Endothelial cell of umbilical vein (primary cell): ENCODE measurements at regions not wholly inside any gene's neighbourhood (a gene's known extent, or its start where the extent isn't known, plus 50 kb on each side); places are given as distances from the start of the nearest gene placed in this dataset.

Experiments
- BruUV-seq: library from RNA; stranded (reverse); fragments of 400-500 nt; replicated peaks from 2 replicates; lab custom pipeline; 2021; lab: Mats Ljungman, UMichigan
- CTCF ChIA-PET: fragments of 300-600, 350-600 bp; sonication (Branson Sonifier 250); formaldehyde crosslinking; loops from one replicate; lab custom pipeline; 2021; ENCODE audit warnings: antibody characterized with exemption, inconsistent platforms; lab: Charles Lee
- POLR2A ChIA-PET: fragments of 300-600, 350-600 bp; sonication (Branson Sonifier 250); formaldehyde crosslinking; loops from one replicate; lab custom pipeline; 2021; ENCODE audit warnings: antibody characterized with exemption, inconsistent platforms; lab: Charles Lee
- DNase-seq: peaks from one replicate; pipeline ENCODE4 v3.0.0-alpha.2; 2011; ENCODE audit warnings: low read depth, low spot score
- FAIRE-seq: peaks from 2 replicates; lab custom pipeline; 2011; peaks lifted over from hg19 to GRCh38; lab: Jason Lieb, UNC
- H2AFZ ChIP-seq: 2 replicates; pipeline ENCODE4 v1.6.0; 2012; ENCODE audit warnings: low read depth, low read length, control low read depth, inconsistent platforms
- H3K27ac ChIP-seq: 2 replicates; pipeline ENCODE4 v1.5.1; 2011; ENCODE audit warnings: low read depth, mild to moderate bottlenecking, control low read depth, low read length, moderate library complexity; ENCODE audit not compliant: insufficient read depth
- H3K27me3 ChIP-seq, 2 experiments: 2 replicates each; pipeline versions ENCODE4 v1.6.0 to v1.6.1; 2011; ENCODE audit warnings: low read length in 2 of 2, mixed read lengths in 1 of 2; ENCODE audit not compliant: control insufficient read depth in 2 of 2, insufficient read depth in 2 of 2
- H3K36me3 ChIP-seq, 2 experiments: 2 replicates in 1 of 2; 3 replicates in 1 of 2; pipeline ENCODE4 v1.5.1; 2011; ENCODE audit warnings: low read length in 2 of 2, mild to moderate bottlenecking in 1 of 2, moderate library complexity in 1 of 2; ENCODE audit not compliant: control insufficient read depth in 2 of 2, insufficient read depth in 2 of 2; ENCODE audit errors: extremely low read depth in 1 of 2
- H3K4me1 ChIP-seq: 3 replicates; pipeline ENCODE4 v1.5.1; 2011; ENCODE audit warnings: mild to moderate bottlenecking, low read length; ENCODE audit not compliant: control insufficient read depth, insufficient read depth; ENCODE audit errors: extremely low read depth
- H3K4me2 ChIP-seq: 2 replicates; pipeline ENCODE4 v1.6.1; 2011; ENCODE audit warnings: low read length, control low read depth, mixed read lengths; ENCODE audit not compliant: insufficient read depth
- H3K4me3 ChIP-seq, 3 experiments: fragments of 200-600 bp in 1 of 3; sonication (generic), shearing (Covaris generic) in 1 of 3; replicated peaks in 1 of 3; 2 replicates each; pipeline ENCODE4 v1.5.1; 2011 to 2016; ENCODE audit warnings: control low read depth in 3 of 3, low read length in 3 of 3, mild to moderate bottlenecking in 2 of 3, inconsistent platforms in 1 of 3, low read depth in 1 of 3, moderate library complexity in 1 of 3; ENCODE audit not compliant: insufficient read depth in 1 of 3
- H3K79me2 ChIP-seq: 2 replicates; pipeline ENCODE4 v1.6.0; 2012; ENCODE audit warnings: low read length, inconsistent platforms; ENCODE audit not compliant: control insufficient read depth, insufficient read depth
- H3K9ac ChIP-seq: replicated peaks from 2 replicates; pipeline ENCODE3; 2011; ENCODE audit warnings: low read length, control low read depth; ENCODE audit not compliant: insufficient read depth; ENCODE audit errors: extremely low read depth
- H3K9me1 ChIP-seq: replicated peaks from 3 replicates; pipeline ENCODE4 v1.6.0; 2011; ENCODE audit warnings: mild to moderate bottlenecking, low read length; ENCODE audit not compliant: control insufficient read depth, insufficient read depth; ENCODE audit errors: extremely low read depth
- H3K9me3 ChIP-seq: replicated peaks from 2 replicates; pipeline ENCODE4 v1.5.1; 2012; ENCODE audit warnings: low read length, inconsistent platforms; ENCODE audit not compliant: control insufficient read depth, insufficient read depth
- H4K20me1 ChIP-seq: replicated peaks from 2 replicates; pipeline ENCODE3; 2011; ENCODE audit warnings: mild to moderate bottlenecking, low read length; ENCODE audit not compliant: control insufficient read depth, insufficient read depth; ENCODE audit errors: extremely low read depth
- EZH2 ChIP-seq: IDR thresholded peaks from 2 replicates; pipeline ENCODE4 v1.6.1; 2012; ENCODE audit warnings: borderline replicate concordance, low read depth, mild to moderate bottlenecking, moderate library complexity, low read length, inconsistent platforms; ENCODE audit not compliant: severe bottlenecking
- FOS ChIP-seq: IDR thresholded peaks from 2 replicates; pipeline ENCODE4 v1.6.1; 2011; ENCODE audit warnings: mild to moderate bottlenecking, low read length, moderate library complexity, borderline replicate concordance; ENCODE audit not compliant: insufficient read depth
- GATA2 ChIP-seq: IDR thresholded peaks from 2 replicates; pipeline ENCODE4 v1.7.0; 2011; ENCODE audit warnings: low read depth, mild to moderate bottlenecking, moderate library complexity, mixed read lengths, low read length; ENCODE audit not compliant: insufficient read length, insufficient read depth
- JUN ChIP-seq: IDR thresholded peaks from 2 replicates; pipeline ENCODE4 v1.6.1; 2011; ENCODE audit warnings: borderline replicate concordance, low read depth; ENCODE audit not compliant: insufficient read length, insufficient read depth
- MYC ChIP-seq: IDR thresholded peaks from one replicate; pipeline ENCODE4 v1.6.1; 2011; ENCODE audit warnings: mild to moderate bottlenecking, low read depth, low read length
- POLR2A ChIP-seq: IDR thresholded peaks from 2 replicates; pipeline ENCODE4 v1.6.1; 2012; ENCODE audit warnings: low read depth, mild to moderate bottlenecking, control low read depth, low read length
- POLR2AphosphoS5 ChIP-seq: IDR thresholded peaks from 2 replicates; pipeline ENCODE4 v1.6.1; 2012; ENCODE audit warnings: low read depth, mild to moderate bottlenecking, control low read depth, low read length, moderate library complexity; ENCODE audit not compliant: insufficient read depth
- dilution Hi-C: fragments of 300-500 bp; cut with MboI; formaldehyde crosslinking; loops from one replicate; pipeline ENCODE4 v1.15.0; 2019; ENCODE audit warnings: low sequenced_read_pairs; ENCODE audit not compliant: extremely low pct_ligation_motif_present
- intact Hi-C: fragments of 100-400 bp; cut with micrococcal nuclease; formaldehyde crosslinking; loops from one replicate; pipeline ENCODE4 v1.10.0; 2022
- TF ChIP-seq, protein P1 (sequence below), 2 donors: IDR thresholded peaks; 1 replicate in 1 of 2; 2 replicates in 1 of 2; pipeline ENCODE4 v1.5.1; 2011; ENCODE audit warnings: low read length in 2 of 2, mild to moderate bottlenecking in 2 of 2, moderate library complexity in 2 of 2, control low read depth in 1 of 2, inconsistent platforms in 1 of 2, low read depth in 1 of 2; ENCODE audit not compliant: insufficient read depth in 1 of 2; ENCODE audit errors: extremely low read depth in 1 of 2
- TF ChIP-seq, protein P2 (sequence below): IDR thresholded peaks from 2 replicates; pipeline ENCODE4 v1.6.1; 2011; ENCODE audit not compliant: insufficient read depth, insufficient read length

GRCh38 chr3:147201086-147201485 lies 205.3 kb downstream of the ZIC4 start:
- dilution Hi-C loops, result no loop called here
- Histone ChIP-seq H3K79me2 (no peaks in the 10 kb centered on the region), H2AFZ (no peak overlapping the region), H3K4me1 (no peaks in the 10 kb centered on the region), H3K36me3 (no peaks in the 10 kb centered on the region), H3K27me3 (no peaks in the 10 kb centered on the region), H3K4me3 (no peak overlapping the region), H3K9ac (no peak overlapping the region), H3K9me3 (no peaks in the 10 kb centered on the region), H4K20me1 (no peaks in the 10 kb centered on the region), H3K9me1 (no peaks in the 10 kb centered on the region), H3K4me2 (no peak overlapping the region), H3K27ac (no peak overlapping the region)
- ChIA-PET POLR2A (no interaction called here), CTCF (no interaction called here)
- BruUV-seq, result no TSS peak
- no peak for DNase-seq
- intact Hi-C loops, result no loop called here
- TF ChIP-seq FOS, result no peak
- TF ChIP-seq, protein P1, sequence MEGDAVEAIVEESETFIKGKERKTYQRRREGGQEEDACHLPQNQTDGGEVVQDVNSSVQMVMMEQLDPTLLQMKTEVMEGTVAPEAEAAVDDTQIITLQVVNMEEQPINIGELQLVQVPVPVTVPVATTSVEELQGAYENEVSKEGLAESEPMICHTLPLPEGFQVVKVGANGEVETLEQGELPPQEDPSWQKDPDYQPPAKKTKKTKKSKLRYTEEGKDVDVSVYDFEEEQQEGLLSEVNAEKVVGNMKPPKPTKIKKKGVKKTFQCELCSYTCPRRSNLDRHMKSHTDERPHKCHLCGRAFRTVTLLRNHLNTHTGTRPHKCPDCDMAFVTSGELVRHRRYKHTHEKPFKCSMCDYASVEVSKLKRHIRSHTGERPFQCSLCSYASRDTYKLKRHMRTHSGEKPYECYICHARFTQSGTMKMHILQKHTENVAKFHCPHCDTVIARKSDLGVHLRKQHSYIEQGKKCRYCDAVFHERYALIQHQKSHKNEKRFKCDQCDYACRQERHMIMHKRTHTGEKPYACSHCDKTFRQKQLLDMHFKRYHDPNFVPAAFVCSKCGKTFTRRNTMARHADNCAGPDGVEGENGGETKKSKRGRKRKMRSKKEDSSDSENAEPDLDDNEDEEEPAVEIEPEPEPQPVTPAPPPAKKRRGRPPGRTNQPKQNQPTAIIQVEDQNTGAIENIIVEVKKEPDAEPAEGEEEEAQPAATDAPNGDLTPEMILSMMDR (IDR thresholded peaks at IDR 0.05; ENCODE audit: extremely low read depth in 1 of 2, insufficient read depth in 1 of 2, low read depth in 1 of 2, low read length in 2 of 2), result no peak
- no peak for TF ChIP-seq GATA2
- TF ChIP-seq, protein P2, sequence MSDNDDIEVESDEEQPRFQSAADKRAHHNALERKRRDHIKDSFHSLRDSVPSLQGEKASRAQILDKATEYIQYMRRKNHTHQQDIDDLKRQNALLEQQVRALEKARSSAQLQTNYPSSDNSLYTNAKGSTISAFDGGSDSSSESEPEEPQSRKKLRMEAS, result no peak
- no peak for TF ChIP-seq POLR2AphosphoS5
- TF ChIP-seq EZH2, result no peak
- TF ChIP-seq JUN, result no peak
- TF ChIP-seq MYC, result no peak
- TF ChIP-seq POLR2A, result no peak
- FAIRE-seq, result no peak
